ENCODE measurements at regions not wholly inside any gene's neighbourhood (a gene's known extent, or its start where the extent isn't known, plus 50 kb on each side); places are given as distances from the start of the nearest gene placed in this dataset.

DNA sequence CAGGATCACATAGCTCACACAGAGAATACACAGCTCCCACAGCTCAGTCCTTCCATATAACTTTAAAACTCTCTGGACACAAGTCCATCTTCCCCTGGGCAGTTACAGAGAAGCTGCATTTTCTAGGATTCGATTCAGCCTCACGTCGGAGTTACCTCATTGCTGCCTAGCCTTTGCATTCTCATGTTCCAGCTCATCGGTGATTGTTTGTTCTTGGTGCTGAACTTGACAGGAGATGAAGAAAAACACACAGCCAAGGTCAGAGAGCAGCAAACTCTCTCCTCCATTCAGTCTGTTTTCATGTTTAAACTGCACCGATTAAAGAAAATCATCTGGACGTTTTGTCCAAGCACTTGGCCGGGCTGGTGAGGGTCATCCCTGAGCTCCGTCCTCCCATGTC lies 375.5 kb upstream of the CFAP20DC start:
- H3K27me3 Mint-ChIP-seq = no peaks in the 10 kb centered on the region
- peaks cover 4% of the 10 kb centered on the region for H3K36me3 Mint-ChIP-seq (ENCODE audit: insufficient read depth)
- peak overlapping the region; percentile 31 to 39 for H3K4me3 Mint-ChIP-seq
- peaks cover 40 to 49% of the 10 kb centered on the region in 2 donors for H3K4me1 Mint-ChIP-seq (ENCODE audit: low read depth in 2 of 2)
- no peak for DNase-seq
- H3K27ac Mint-ChIP-seq = peak overlapping the region; percentile 59 to 70
- no peaks in the 10 kb centered on the region for H3K9me3 Mint-ChIP-seq
- no peak for ATAC-seq (replicated peaks)

- DNase-seq = peak; percentile 10 to 33 (median 24)
- H3K27ac Mint-ChIP-seq = peak overlapping the region; percentile 70 to 76
These were observed 374.6 kb upstream of the CFAP20DC start for GRCh38 chr3:59424268-59425010.

GRCh38 chr3:59423707-59424106 lies 373.9 kb upstream of the CFAP20DC start:
- no peaks in the 10 kb centered on the region for H3K9me3 Mint-ChIP-seq
- peaks cover 37 to 47% of the 10 kb centered on the region in 2 donors for H3K4me1 Mint-ChIP-seq (ENCODE audit: low read depth in 2 of 2)
- no peaks in the 10 kb centered on the region for H3K27me3 Mint-ChIP-seq
- H3K36me3 Mint-ChIP-seq (ENCODE audit: insufficient read depth) = peaks cover 4% of the 10 kb centered on the region
- DNase-seq (no peak), ATAC-seq (replicated peaks) (no peak)
- no peak overlapping the region for H3K4me3 Mint-ChIP-seq
- peak overlapping the region; percentile 70 to 76 for H3K27ac Mint-ChIP-seq

More at GRCh38 chr3:59424268-59425010, 374.6 kb upstream of the CFAP20DC start:
- Mint-ChIP-seq H3K27me3 (no peaks in the 10 kb centered on the region), H3K4me3 (peak overlapping the region; percentile 2 to 43), H3K36me3 (ENCODE audit: insufficient read depth) (peaks cover 4% of the 10 kb centered on the region), H3K4me1 (ENCODE audit: low read depth in 2 of 2) (peaks cover 40 to 49% of the 10 kb centered on the region in 2 donors), H3K9me3 (no peaks in the 10 kb centered on the region)
- ATAC-seq (replicated peaks) = peak; percentile 79

- H3K4me1 Mint-ChIP-seq (ENCODE audit: low read depth in 2 of 2) = peaks cover 28 to 33% of the 10 kb centered on the region in 2 donors
These were observed 372.5 kb upstream of the CFAP20DC start for GRCh38 chr3:59422312-59422711.

GRCh38 chr3:59418836-59419235 lies 369.0 kb upstream of the CFAP20DC start:
- Mint-ChIP-seq H3K4me3 (no peak overlapping the region), H3K4me1 (ENCODE audit: low read depth in 2 of 2) (peaks cover 0 to 2% of the 10 kb centered on the region in 2 donors), H3K27me3 (no peaks in the 10 kb centered on the region), H3K27ac (no peak overlapping the region), H3K36me3 (ENCODE audit: insufficient read depth) (no peaks in the 10 kb centered on the region), H3K9me3 (no peaks in the 10 kb centered on the region)
- no peak for ATAC-seq (replicated peaks)
- DNase-seq = no peak

More at GRCh38 chr3:59422312-59422711, 372.5 kb upstream of the CFAP20DC start:
- no peaks in the 10 kb centered on the region for H3K9me3 Mint-ChIP-seq
- no peaks in the 10 kb centered on the region for H3K27me3 Mint-ChIP-seq
- H3K4me3 Mint-ChIP-seq = no peak overlapping the region
- DNase-seq = no peak
- H3K27ac Mint-ChIP-seq = no peak overlapping the region
- H3K36me3 Mint-ChIP-seq (ENCODE audit: insufficient read depth) = peaks cover 4% of the 10 kb centered on the region
- no peak for ATAC-seq (replicated peaks)

- Mint-ChIP-seq H3K27ac (no peak overlapping the region), H3K36me3 (ENCODE audit: insufficient read depth) (no peaks in the 10 kb centered on the region), H3K4me1 (ENCODE audit: low read depth in 2 of 2) (no peaks in the 10 kb centered on the region), H3K9me3 (no peaks in the 10 kb centered on the region), H3K27me3 (no peaks in the 10 kb centered on the region), H3K4me3 (no peak overlapping the region)
- ATAC-seq (replicated peaks) (no peak), DNase-seq (no peak)
These were observed 362.7 kb upstream of the CFAP20DC start for GRCh38 chr3:59412516-59412915.

DNA sequence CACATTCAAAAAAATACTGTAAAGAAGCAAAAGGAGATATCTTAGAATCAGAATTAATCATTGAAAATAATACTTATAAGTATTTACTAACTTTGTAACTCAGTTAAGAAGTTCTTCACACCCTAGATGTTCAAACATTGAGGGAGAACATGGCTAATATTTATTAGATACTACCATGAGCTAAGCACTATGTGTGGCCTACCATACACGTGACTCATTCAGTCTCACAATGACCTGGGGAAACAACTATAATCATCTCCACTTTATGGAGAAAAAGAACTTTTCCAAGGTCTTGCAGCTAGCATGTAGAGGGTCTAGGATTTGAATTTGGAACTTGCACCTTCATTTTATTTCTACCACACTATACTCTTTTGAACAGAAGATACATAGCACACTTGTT lies 361.9 kb upstream of the CFAP20DC start:
- H3K27me3 Mint-ChIP-seq = no peaks in the 10 kb centered on the region
- no peaks in the 10 kb centered on the region for H3K9me3 Mint-ChIP-seq
- no peak overlapping the region for H3K27ac Mint-ChIP-seq
- H3K36me3 Mint-ChIP-seq (ENCODE audit: insufficient read depth) = no peaks in the 10 kb centered on the region
- no peak overlapping the region for H3K4me3 Mint-ChIP-seq
- ATAC-seq (replicated peaks) (no peak), DNase-seq (no peak)
- H3K4me1 Mint-ChIP-seq (ENCODE audit: low read depth in 2 of 2) = no peaks in the 10 kb centered on the region

DNA sequence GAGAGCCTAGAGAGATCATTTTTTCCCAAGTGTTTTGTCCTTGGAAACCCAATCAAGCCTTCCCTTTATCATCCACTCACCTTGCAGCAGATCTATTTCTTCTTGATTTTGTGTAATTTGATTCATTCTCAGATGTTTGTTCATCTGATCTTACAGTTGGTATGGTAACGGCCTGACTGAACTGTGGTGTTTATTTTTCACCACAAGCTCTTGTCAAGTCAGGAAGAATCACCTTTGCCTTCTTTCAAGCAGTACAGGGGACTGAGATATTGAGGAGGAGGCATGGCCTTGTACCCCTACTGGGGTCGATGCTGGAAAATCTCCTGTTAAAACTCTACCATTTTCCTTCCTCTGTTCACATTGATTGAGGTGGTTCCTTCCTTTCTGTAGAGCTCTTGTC lies 361.4 kb upstream of the CFAP20DC start:
- peaks cover 0 to 1% of the 10 kb centered on the region in 2 donors for H3K4me1 Mint-ChIP-seq (ENCODE audit: low read depth in 2 of 2)
- DNase-seq = no peak
- no peak overlapping the region for H3K27ac Mint-ChIP-seq
- no peak overlapping the region for H3K4me3 Mint-ChIP-seq
- no peaks in the 10 kb centered on the region for H3K27me3 Mint-ChIP-seq
- no peaks in the 10 kb centered on the region for H3K36me3 Mint-ChIP-seq (ENCODE audit: insufficient read depth)
- ATAC-seq (replicated peaks) = no peak
- H3K9me3 Mint-ChIP-seq = no peaks in the 10 kb centered on the region

DNA sequence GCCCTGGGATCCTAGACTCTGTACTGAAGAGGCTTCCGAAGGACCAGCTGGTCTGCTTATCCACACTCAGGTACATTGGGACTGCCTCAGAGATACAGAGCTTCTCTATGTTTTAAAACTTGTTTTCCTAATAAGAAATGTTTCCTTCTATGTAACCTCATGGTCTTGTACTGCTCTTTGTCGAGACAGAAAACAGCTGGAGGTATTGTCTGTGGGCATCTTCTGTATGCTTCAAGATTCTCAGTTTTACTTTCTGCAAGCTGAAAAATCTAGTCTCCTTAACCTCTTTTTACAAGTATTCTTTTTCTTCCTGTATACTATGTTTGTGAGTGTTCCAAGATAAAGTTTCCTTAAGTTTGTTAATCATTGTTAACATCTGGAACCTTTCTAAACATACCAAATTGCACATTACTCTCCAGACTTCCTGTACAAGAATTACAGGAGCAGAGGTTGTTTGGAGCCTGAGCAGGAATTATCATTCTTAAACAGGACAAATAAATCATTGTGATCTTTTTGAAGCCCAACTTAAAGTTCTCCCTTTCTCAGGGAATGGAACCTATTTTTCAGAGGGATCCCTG lies 358.3 kb upstream of the CFAP20DC start:
- ATAC-seq (replicated peaks) (no peak), DNase-seq (no peak)
- peak overlapping the region; percentile 36 to 39 for H3K27ac Mint-ChIP-seq
- H3K9me3 Mint-ChIP-seq = no peaks in the 10 kb centered on the region
- H3K27me3 Mint-ChIP-seq = no peaks in the 10 kb centered on the region
- no peaks in the 10 kb centered on the region for H3K36me3 Mint-ChIP-seq (ENCODE audit: insufficient read depth)
- no peak overlapping the region for H3K4me3 Mint-ChIP-seq
- peaks cover 0 to 1% of the 10 kb centered on the region in 2 donors for H3K4me1 Mint-ChIP-seq (ENCODE audit: low read depth in 2 of 2)

DNA sequence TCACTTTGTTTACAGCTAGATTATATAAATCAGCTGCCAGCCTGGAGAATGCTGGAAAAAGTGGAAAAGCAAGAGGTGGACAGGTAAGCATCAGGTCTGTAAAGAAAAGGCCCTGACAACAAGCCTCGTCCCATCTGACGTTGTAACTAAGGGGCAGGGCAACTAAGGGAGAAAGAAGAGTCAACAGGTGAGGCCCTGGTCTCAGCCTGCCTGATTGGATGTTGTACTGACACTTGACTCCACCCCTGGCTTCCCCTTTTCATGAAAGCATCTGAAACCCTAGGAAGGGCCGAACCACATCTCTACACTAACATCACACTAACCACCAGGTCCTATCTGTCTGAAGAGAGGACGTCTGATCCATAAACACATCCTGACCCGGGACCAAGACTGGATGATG lies 357.6 kb upstream of the CFAP20DC start:
- Mint-ChIP-seq H3K9me3 (no peaks in the 10 kb centered on the region), H3K27ac (peak overlapping the region in 1 of 2 donors; percentile 78), H3K4me1 (ENCODE audit: low read depth in 2 of 2) (peaks cover 0 to 1% of the 10 kb centered on the region in 2 donors), H3K4me3 (no peak overlapping the region), H3K27me3 (no peaks in the 10 kb centered on the region), H3K36me3 (ENCODE audit: insufficient read depth) (no peaks in the 10 kb centered on the region)
- DNase-seq (no peak), ATAC-seq (replicated peaks) (no peak)

DNA sequence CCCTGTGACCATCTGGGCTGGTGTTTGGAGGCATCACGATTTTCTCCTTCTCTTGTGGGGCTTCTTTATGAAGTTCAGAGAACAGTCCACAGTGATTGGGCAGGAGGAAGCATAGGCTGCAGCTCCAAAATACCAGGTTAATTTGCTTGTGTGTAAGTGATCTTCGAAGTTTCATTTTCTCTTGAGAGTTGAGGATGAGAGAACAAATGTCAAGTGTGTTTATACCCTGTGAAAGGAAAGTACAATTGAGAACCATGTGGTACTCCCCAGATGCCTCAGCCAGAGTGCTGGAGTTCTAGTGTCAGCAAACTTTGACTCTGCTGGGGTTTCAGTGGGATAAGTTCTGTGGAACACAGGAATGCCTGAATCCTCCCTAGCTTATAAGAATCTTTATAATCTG lies 357.1 kb upstream of the CFAP20DC start:
- Mint-ChIP-seq H3K27me3 (no peaks in the 10 kb centered on the region), H3K9me3 (no peaks in the 10 kb centered on the region), H3K36me3 (ENCODE audit: insufficient read depth) (no peaks in the 10 kb centered on the region), H3K27ac (peak overlapping the region in 1 of 2 donors; percentile 78), H3K4me3 (no peak overlapping the region), H3K4me1 (ENCODE audit: low read depth in 2 of 2) (peaks cover 0 to 1% of the 10 kb centered on the region in 2 donors)
- DNase-seq = no peak
- no peak for ATAC-seq (replicated peaks)

DNA sequence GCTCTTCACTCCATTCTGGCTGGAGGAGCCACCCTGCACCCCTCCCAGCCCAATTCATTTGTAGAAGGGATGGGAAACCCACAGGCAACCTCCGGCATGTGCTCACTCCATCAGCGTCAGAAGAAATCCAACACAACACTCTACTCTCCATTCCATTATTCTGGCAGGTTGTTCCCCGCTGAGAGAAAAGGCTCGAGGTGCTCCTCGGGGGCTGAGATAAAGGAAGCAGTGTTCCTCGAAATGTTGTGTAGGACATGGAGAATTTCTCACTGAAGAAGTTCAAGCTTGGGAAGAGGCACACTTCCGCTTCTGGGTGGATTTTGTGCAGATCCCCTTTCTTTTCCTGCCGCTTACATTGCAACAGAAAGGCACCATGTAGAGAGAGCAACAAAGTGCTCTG lies 355.0 kb upstream of the CFAP20DC start:
- H3K4me1 Mint-ChIP-seq (ENCODE audit: low read depth in 2 of 2) = peaks cover 0 to 1% of the 10 kb centered on the region in 2 donors
- H3K27ac Mint-ChIP-seq = no peak overlapping the region
- no peaks in the 10 kb centered on the region for H3K27me3 Mint-ChIP-seq
- no peaks in the 10 kb centered on the region for H3K9me3 Mint-ChIP-seq
- no peak overlapping the region for H3K4me3 Mint-ChIP-seq
- DNase-seq (no peak), ATAC-seq (replicated peaks) (no peak)
- no peaks in the 10 kb centered on the region for H3K36me3 Mint-ChIP-seq (ENCODE audit: insufficient read depth)

- H3K4me1 Mint-ChIP-seq (ENCODE audit: low read depth in 2 of 2) = peaks cover 0 to 1% of the 10 kb centered on the region in 2 donors
- no peaks in the 10 kb centered on the region for H3K27me3 Mint-ChIP-seq
- H3K36me3 Mint-ChIP-seq (ENCODE audit: insufficient read depth) = no peaks in the 10 kb centered on the region
- H3K27ac Mint-ChIP-seq = no peak overlapping the region
- ATAC-seq (replicated peaks) (no peak), DNase-seq (no peak)
- H3K9me3 Mint-ChIP-seq = no peaks in the 10 kb centered on the region
- no peak overlapping the region for H3K4me3 Mint-ChIP-seq
These were observed 354.2 kb upstream of the CFAP20DC start for GRCh38 chr3:59404064-59404463.

- no peaks in the 10 kb centered on the region for H3K9me3 Mint-ChIP-seq
- H3K4me1 Mint-ChIP-seq (ENCODE audit: low read depth in 2 of 2) = peaks cover 0 to 1% of the 10 kb centered on the region in 2 donors
- no peak overlapping the region for H3K27ac Mint-ChIP-seq
- no peak overlapping the region for H3K4me3 Mint-ChIP-seq
- no peak for ATAC-seq (replicated peaks)
- no peaks in the 10 kb centered on the region for H3K36me3 Mint-ChIP-seq (ENCODE audit: insufficient read depth)
- no peak for DNase-seq
- H3K27me3 Mint-ChIP-seq = no peaks in the 10 kb centered on the region
These were observed 352.1 kb upstream of the CFAP20DC start for GRCh38 chr3:59401924-59402323.

All from effector memory CD8-positive, alpha-beta T cell (primary cell).